ENCODE measurements at regions not wholly inside any gene's neighbourhood (a gene's known extent, or its start where the extent isn't known, plus 50 kb on each side); places are given as distances from the start of the nearest gene placed in this dataset.

DNA sequence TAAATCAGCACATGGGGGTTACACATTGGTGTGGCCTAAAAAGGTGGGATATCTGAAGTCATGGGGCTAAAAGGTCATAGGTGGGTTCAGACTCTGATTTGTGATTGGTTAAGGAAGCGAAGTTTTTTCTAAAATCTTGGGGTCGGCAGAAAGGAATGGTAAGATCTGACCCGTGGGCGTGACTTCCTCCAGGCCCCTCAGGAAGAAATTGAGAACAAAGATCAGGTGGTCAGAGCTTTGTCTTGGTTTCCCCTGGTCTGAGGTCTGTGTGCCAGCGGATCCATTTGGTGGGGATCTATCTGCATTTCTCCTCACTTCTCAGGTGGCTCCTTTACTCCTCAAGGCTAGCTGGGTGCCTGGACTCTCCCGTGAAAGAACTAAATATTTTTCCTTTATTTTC, 302.8 kb downstream of the ABCC12 start:
- no peak overlapping the region for H3K27ac Mint-ChIP-seq
- H3F3A ChIP-seq (replicated peaks; ENCODE audit: low read depth): no peaks in the 10 kb centered on the region
- no peak overlapping the region for H3K4me2 ChIP-seq
- no peaks in the 10 kb centered on the region; the same call in 1 of the 2 replicates for H3K36me3 ChIP-seq (ENCODE audit: insufficient read depth)
- no peak for TF ChIP-seq NANOG (IDR thresholded peaks at IDR 0.05; ENCODE audit: borderline replicate concordance)
- no peak for TF ChIP-seq JUNB (IDR thresholded peaks at IDR 0.05; ENCODE audit: unreplicated experiment)
- TF ChIP-seq CREB1 (CRISPR knock-in tag; IDR thresholded peaks at IDR 0.05; ENCODE audit: low read depth): no peak
- TF ChIP-seq, protein P1, sequence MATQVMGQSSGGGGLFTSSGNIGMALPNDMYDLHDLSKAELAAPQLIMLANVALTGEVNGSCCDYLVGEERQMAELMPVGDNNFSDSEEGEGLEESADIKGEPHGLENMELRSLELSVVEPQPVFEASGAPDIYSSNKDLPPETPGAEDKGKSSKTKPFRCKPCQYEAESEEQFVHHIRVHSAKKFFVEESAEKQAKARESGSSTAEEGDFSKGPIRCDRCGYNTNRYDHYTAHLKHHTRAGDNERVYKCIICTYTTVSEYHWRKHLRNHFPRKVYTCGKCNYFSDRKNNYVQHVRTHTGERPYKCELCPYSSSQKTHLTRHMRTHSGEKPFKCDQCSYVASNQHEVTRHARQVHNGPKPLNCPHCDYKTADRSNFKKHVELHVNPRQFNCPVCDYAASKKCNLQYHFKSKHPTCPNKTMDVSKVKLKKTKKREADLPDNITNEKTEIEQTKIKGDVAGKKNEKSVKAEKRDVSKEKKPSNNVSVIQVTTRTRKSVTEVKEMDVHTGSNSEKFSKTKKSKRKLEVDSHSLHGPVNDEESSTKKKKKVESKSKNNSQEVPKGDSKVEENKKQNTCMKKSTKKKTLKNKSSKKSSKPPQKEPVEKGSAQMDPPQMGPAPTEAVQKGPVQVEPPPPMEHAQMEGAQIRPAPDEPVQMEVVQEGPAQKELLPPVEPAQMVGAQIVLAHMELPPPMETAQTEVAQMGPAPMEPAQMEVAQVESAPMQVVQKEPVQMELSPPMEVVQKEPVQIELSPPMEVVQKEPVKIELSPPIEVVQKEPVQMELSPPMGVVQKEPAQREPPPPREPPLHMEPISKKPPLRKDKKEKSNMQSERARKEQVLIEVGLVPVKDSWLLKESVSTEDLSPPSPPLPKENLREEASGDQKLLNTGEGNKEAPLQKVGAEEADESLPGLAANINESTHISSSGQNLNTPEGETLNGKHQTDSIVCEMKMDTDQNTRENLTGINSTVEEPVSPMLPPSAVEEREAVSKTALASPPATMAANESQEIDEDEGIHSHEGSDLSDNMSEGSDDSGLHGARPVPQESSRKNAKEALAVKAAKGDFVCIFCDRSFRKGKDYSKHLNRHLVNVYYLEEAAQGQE (IDR thresholded peaks at IDR 0.05; ENCODE audit: unreplicated experiment): no peak
- TF ChIP-seq, protein P2, sequence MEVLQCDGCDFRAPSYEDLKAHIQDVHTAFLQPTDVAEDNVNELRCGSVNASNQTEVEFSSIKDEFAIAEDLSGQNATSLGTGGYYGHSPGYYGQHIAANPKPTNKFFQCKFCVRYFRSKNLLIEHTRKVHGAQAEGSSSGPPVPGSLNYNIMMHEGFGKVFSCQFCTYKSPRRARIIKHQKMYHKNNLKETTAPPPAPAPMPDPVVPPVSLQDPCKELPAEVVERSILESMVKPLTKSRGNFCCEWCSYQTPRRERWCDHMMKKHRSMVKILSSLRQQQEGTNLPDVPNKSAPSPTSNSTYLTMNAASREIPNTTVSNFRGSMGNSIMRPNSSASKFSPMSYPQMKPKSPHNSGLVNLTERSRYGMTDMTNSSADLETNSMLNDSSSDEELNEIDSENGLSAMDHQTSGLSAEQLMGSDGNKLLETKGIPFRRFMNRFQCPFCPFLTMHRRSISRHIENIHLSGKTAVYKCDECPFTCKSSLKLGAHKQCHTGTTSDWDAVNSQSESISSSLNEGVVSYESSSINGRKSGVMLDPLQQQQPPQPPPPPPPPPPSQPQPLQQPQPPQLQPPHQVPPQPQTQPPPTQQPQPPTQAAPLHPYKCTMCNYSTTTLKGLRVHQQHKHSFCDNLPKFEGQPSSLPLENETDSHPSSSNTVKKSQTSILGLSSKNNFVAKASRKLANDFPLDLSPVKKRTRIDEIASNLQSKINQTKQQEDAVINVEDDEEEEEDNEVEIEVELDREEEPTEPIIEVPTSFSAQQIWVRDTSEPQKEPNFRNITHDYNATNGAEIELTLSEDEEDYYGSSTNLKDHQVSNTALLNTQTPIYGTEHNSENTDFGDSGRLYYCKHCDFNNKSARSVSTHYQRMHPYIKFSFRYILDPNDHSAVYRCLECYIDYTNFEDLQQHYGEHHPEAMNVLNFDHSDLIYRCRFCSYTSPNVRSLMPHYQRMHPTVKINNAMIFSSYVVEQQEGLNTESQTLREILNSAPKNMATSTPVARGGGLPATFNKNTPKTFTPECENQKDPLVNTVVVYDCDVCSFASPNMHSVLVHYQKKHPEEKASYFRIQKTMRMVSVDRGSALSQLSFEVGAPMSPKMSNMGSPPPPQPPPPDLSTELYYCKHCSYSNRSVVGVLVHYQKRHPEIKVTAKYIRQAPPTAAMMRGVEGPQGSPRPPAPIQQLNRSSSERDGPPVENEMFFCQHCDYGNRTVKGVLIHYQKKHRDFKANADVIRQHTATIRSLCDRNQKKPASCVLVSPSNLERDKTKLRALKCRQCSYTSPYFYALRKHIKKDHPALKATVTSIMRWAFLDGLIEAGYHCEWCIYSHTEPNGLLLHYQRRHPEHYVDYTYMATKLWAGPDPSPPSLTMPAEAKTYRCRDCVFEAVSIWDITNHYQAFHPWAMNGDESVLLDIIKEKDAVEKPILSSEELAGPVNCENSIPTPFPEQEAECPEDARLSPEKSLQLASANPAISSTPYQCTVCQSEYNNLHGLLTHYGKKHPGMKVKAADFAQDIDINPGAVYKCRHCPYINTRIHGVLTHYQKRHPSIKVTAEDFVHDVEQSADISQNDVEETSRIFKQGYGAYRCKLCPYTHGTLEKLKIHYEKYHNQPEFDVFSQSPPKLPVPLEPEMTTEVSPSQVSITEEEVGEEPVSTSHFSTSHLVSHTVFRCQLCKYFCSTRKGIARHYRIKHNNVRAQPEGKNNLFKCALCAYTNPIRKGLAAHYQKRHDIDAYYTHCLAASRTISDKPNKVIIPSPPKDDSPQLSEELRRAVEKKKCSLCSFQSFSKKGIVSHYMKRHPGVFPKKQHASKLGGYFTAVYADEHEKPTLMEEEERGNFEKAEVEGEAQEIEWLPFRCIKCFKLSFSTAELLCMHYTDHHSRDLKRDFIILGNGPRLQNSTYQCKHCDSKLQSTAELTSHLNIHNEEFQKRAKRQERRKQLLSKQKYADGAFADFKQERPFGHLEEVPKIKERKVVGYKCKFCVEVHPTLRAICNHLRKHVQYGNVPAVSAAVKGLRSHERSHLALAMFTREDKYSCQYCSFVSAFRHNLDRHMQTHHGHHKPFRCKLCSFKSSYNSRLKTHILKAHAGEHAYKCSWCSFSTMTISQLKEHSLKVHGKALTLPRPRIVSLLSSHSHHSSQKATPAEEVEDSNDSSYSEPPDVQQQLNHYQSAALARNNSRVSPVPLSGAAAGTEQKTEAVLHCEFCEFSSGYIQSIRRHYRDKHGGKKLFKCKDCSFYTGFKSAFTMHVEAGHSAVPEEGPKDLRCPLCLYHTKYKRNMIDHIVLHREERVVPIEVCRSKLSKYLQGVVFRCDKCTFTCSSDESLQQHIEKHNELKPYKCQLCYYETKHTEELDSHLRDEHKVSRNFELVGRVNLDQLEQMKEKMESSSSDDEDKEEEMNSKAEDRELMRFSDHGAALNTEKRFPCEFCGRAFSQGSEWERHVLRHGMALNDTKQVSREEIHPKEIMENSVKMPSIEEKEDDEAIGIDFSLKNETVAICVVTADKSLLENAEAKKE (CRISPR knock-in tag; IDR thresholded peaks at IDR 0.05): no peak
- no peak for TF ChIP-seq ZNF114 (CRISPR knock-in tag; IDR thresholded peaks at IDR 0.05)
- no peak for ATAC-seq
- DNase-seq (ENCODE audit: low spot score): no peak
- peaks cover 6% of the 10 kb centered on the region for H3K27me3 Mint-ChIP-seq (ENCODE audit: insufficient read depth, low read depth, poor library complexity)
- H3K4me3 ChIP-seq: no peak overlapping the region
- H3K27me3 ChIP-seq (ENCODE audit: insufficient read depth): no peaks in the 10 kb centered on the region
- no peaks in the 10 kb centered on the region for H3K9me2 ChIP-seq (ENCODE audit: insufficient read depth)
- peak overlapping the region; percentile 78; the same call in 1 of the 2 replicates for H2AFZ ChIP-seq
- no peaks in the 10 kb centered on the region for H3K79me2 ChIP-seq (replicated peaks; ENCODE audit: insufficient read depth)
- H3K9me3 Mint-ChIP-seq: peaks cover 6% of the 10 kb centered on the region; the same call in 2 of the 3 replicates
- H3K36me3 Mint-ChIP-seq (ENCODE audit: low read depth): no peaks in the 10 kb centered on the region; the same call in 2 of the 3 replicates
- H3K27ac ChIP-seq (ENCODE audit: low read depth): no peak overlapping the region
- H3K4me1 Mint-ChIP-seq: peaks cover 20% of the 10 kb centered on the region
- H4K20me1 ChIP-seq (replicated peaks; ENCODE audit: insufficient read depth): no peaks in the 10 kb centered on the region
- no peak overlapping the region for H3K4me3 Mint-ChIP-seq
- H3K4me1 ChIP-seq (ENCODE audit: insufficient read depth): peaks cover 11% of the 10 kb centered on the region
